K562 (cell line): ENCODE measurements at regions not wholly inside any gene's neighbourhood (a gene's known extent, or its start where the extent isn't known, plus 50 kb on each side); places are given as distances from the start of the nearest gene placed in this dataset.

Source experiments
- BRCA1 ChIP-seq, 2 experiments: fragments of 450-650 bp in 1 of 2; sonication (generic) in 1 of 2; formaldehyde crosslinking in 1 of 2; IDR thresholded peaks; 2 replicates each; pipeline versions ENCODE4 v1.5.0 to v1.6.1; 2017 to 2020; ENCODE audit warnings: mild to moderate bottlenecking in 1 of 2, missing genetic modification reagents in 1 of 2
- CHD2 ChIP-seq: IDR thresholded peaks from 2 replicates; pipeline ENCODE4 v1.6.1; 2011; ENCODE audit warnings: low read depth, low read length
- KAT7 ChIP-seq: sonication (generic); formaldehyde crosslinking; IDR thresholded peaks from 2 replicates; pipeline ENCODE4 v1.8.0; 2022; ENCODE audit warnings: missing genetic modification reagents, mild to moderate bottlenecking, borderline replicate concordance
- NR2C2 ChIP-seq, 2 experiments: fragments of 200-800 bp in 1 of 2; sonication (Bioruptor generic) in 1 of 2; sonication (generic) in 1 of 2; formaldehyde crosslinking in 1 of 2; IDR thresholded peaks; 2 replicates each; pipeline versions ENCODE4 v1.6.1 to v1.8.0; 2016 to 2022; ENCODE audit warnings: mild to moderate bottlenecking in 1 of 2, missing compliant biosample characterization in 1 of 2, missing genetic modification characterization in 1 of 2, missing genetic modification reagents in 1 of 2
- POLR2A ChIP-seq: fragments of 450-650 bp; conservative IDR thresholded peaks from 2 replicates; pipeline ENCODE4 v1.6.1; 2016
- RB1 ChIP-seq: fragments of 450-650 bp; IDR thresholded peaks from 2 replicates; pipeline ENCODE4 v1.6.1; 2017; ENCODE audit warnings: low read depth, mild to moderate bottlenecking
- SP2 ChIP-seq: IDR thresholded peaks from 2 replicates; pipeline ENCODE4 v1.6.1; 2011; ENCODE audit warnings: mild to moderate bottlenecking, low read depth, low read length, moderate library complexity; ENCODE audit not compliant: poor library complexity, severe bottlenecking; ENCODE audit errors: extremely low read depth
- TAF1 ChIP-seq: IDR thresholded peaks from 2 replicates; pipeline ENCODE4 v1.6.1; 2011; ENCODE audit warnings: mild to moderate bottlenecking, low read length, moderate library complexity; ENCODE audit not compliant: insufficient read depth, control insufficient read depth, severe bottlenecking; ENCODE audit errors: extremely low read depth
- XRCC4 ChIP-seq: IDR thresholded peaks from one replicate; pipeline ENCODE4 v1.6.1; 2011; ENCODE audit not compliant: insufficient read depth, insufficient read length; ENCODE audit errors: extremely low read depth
- ZNF280B ChIP-seq: fragments of 250-450 bp; sonication (Bioruptor Pico); IDR thresholded peaks from 2 replicates; pipeline ENCODE4 v1.5.1; 2021; ENCODE audit warnings: mild to moderate bottlenecking

GRCh38 chr2:208980321-208980720, 443.5 kb upstream of the MAP2 start:
- TF ChIP-seq POLR2A (no peak), NR2C2 (CRISPR knock-in tag; IDR thresholded peaks at IDR 0.05) (no peak), NR2C2 (tag; IDR thresholded peaks at IDR 0.05) (no peak), CHD2 (no peak), TAF1 (no peak), XRCC4 (no peak), RB1 (no peak), KAT7 (CRISPR knock-in tag) (no peak), BRCA1 (IDR thresholded peaks at IDR 0.05) (no peak), BRCA1 (CRISPR knock-in tag; IDR thresholded peaks at IDR 0.05) (no peak), ZNF280B (CRISPR knock-in tag) (no peak), SP2 (no peak)
